Parathyroid adenoma (tissue), 2 donors: ENCODE measurements at regions not wholly inside any gene's neighbourhood (a gene's known extent, or its start where the extent isn't known, plus 50 kb on each side); places are given as distances from the start of the nearest gene placed in this dataset.
A peak's percentile ranks its signal among the peaks of the same experiment; 100 is the strongest.

Source experiments
- H2AFZ ChIP-seq: fragments of 300-600 bp; sonication (generic); one replicate; pipeline ENCODE4 v1.7.0; 2017; ENCODE audit warnings: antibody characterized with exemption, mild to moderate bottlenecking
- H3K27ac ChIP-seq: fragments of 300-600 bp; sonication (generic); one replicate; pipeline ENCODE4 v1.7.0; 2017
- H3K27me3 ChIP-seq: fragments of 300-600 bp; sonication (generic); one replicate; pipeline ENCODE4 v1.7.0; 2017; ENCODE audit warnings: low read length; ENCODE audit not compliant: control insufficient read depth, insufficient read depth
- H3K36me3 ChIP-seq: fragments of 300-600 bp; sonication (generic); one replicate; pipeline ENCODE4 v1.7.0; 2017; ENCODE audit warnings: low read length; ENCODE audit not compliant: control insufficient read depth, insufficient read depth
- H3K4me1 ChIP-seq: fragments of 300-600 bp; sonication (generic); one replicate; pipeline ENCODE4 v1.7.0; 2017; ENCODE audit warnings: control low read depth
- H3K4me2 ChIP-seq: fragments of 300-600 bp; sonication (generic); one replicate; pipeline ENCODE4 v1.7.0; 2017; ENCODE audit warnings: low read length
- H3K4me3 ChIP-seq: fragments of 300-600 bp; sonication (generic); one replicate; pipeline ENCODE4 v1.7.0; 2017; ENCODE audit warnings: low read depth, low read length
- H3K79me2 ChIP-seq: fragments of 300-600 bp; sonication (generic); one replicate; pipeline ENCODE4 v1.7.0; 2017; ENCODE audit warnings: control low read depth
- H3K9ac ChIP-seq: fragments of 300-600 bp; sonication (generic); one replicate; pipeline ENCODE4 v1.7.0; 2017; ENCODE audit warnings: mild to moderate bottlenecking
- H3K9me3 ChIP-seq: fragments of 300-600 bp; sonication (generic); one replicate; pipeline ENCODE4 v1.7.0; 2017; ENCODE audit warnings: low read length; ENCODE audit not compliant: control insufficient read depth
- CTCF ChIP-seq: fragments of 300-600 bp; sonication (generic); IDR thresholded peaks from one replicate; pipeline ENCODE4 v1.7.0; 2017; ENCODE audit warnings: antibody characterized with exemption, mild to moderate bottlenecking
- donor health status: primary hyperparathyroidism.

GRCh38 chr13:40442231-40442630 is 224.2 kb downstream of the FOXO1 start:
- H3K4me1 ChIP-seq, result peaks cover 9% of the 10 kb centered on the region

GRCh38 chr13:40442826-40443225 is 223.6 kb downstream of the FOXO1 start:
- TF ChIP-seq CTCF, result no peak
- no peak overlapping the region for H3K4me3 ChIP-seq
- peaks cover 9% of the 10 kb centered on the region for H3K4me1 ChIP-seq
- no peaks in the 10 kb centered on the region for H3K36me3 ChIP-seq
- no peaks in the 10 kb centered on the region for H3K9me3 ChIP-seq
- no peaks in the 10 kb centered on the region for H3K79me2 ChIP-seq
- no peaks in the 10 kb centered on the region for H3K27me3 ChIP-seq
- peak overlapping the region; percentile 66 for H3K27ac ChIP-seq
- H3K9ac ChIP-seq, result no peak overlapping the region
- no peak overlapping the region for H3K4me2 ChIP-seq
- H2AFZ ChIP-seq, result no peak overlapping the region

More at GRCh38 chr13:40442231-40442630, 224.2 kb downstream of the FOXO1 start:
- Histone ChIP-seq H3K4me3 (no peak overlapping the region), H2AFZ (no peak overlapping the region), H3K27ac (peak overlapping the region; percentile 66), H3K9ac (no peak overlapping the region), H3K36me3 (no peaks in the 10 kb centered on the region), H3K27me3 (no peaks in the 10 kb centered on the region), H3K79me2 (no peaks in the 10 kb centered on the region), H3K9me3 (no peaks in the 10 kb centered on the region), H3K4me2 (peak overlapping the region; percentile 14)
- TF ChIP-seq CTCF, result no peak

GRCh38 chr13:40444241-40444640 is 222.2 kb downstream of the FOXO1 start:
- Histone ChIP-seq H3K36me3 (no peaks in the 10 kb centered on the region), H3K4me1 (peaks cover 9% of the 10 kb centered on the region)
- no peak for TF ChIP-seq CTCF

GRCh38 chr13:40445557-40445990 is 220.9 kb downstream of the FOXO1 start:
- Histone ChIP-seq H3K9me3 (no peaks in the 10 kb centered on the region), H2AFZ (no peak overlapping the region), H3K36me3 (no peaks in the 10 kb centered on the region), H3K9ac (no peak overlapping the region), H3K27ac (no peak overlapping the region), H3K4me1 (peaks cover 9% of the 10 kb centered on the region), H3K4me3 (no peak overlapping the region), H3K27me3 (no peaks in the 10 kb centered on the region), H3K4me2 (no peak overlapping the region), H3K79me2 (no peaks in the 10 kb centered on the region)
- no peak for TF ChIP-seq CTCF

More at GRCh38 chr13:40444241-40444640, 222.2 kb downstream of the FOXO1 start:
- no peak overlapping the region for H3K4me2 ChIP-seq
- H3K4me3 ChIP-seq, result no peak overlapping the region
- H3K9me3 ChIP-seq, result no peaks in the 10 kb centered on the region
- no peaks in the 10 kb centered on the region for H3K79me2 ChIP-seq
- no peak overlapping the region for H3K9ac ChIP-seq
- H3K27me3 ChIP-seq, result no peaks in the 10 kb centered on the region
- no peak overlapping the region for H2AFZ ChIP-seq
- H3K27ac ChIP-seq, result no peak overlapping the region

GRCh38 chr13:40446365-40446764 is 220.1 kb downstream of the FOXO1 start:
- TF ChIP-seq CTCF, result no peak
- H3K4me1 ChIP-seq, result peaks cover 9% of the 10 kb centered on the region
- no peak overlapping the region for H3K4me3 ChIP-seq
- no peaks in the 10 kb centered on the region for H3K36me3 ChIP-seq
- no peak overlapping the region for H3K27ac ChIP-seq
- no peak overlapping the region for H2AFZ ChIP-seq
- no peaks in the 10 kb centered on the region for H3K79me2 ChIP-seq
- H3K27me3 ChIP-seq, result no peaks in the 10 kb centered on the region
- H3K4me2 ChIP-seq, result no peak overlapping the region
- no peak overlapping the region for H3K9ac ChIP-seq
- no peaks in the 10 kb centered on the region for H3K9me3 ChIP-seq
